ENCODE measurements at regions not wholly inside any gene's neighbourhood (a gene's known extent, or its start where the extent isn't known, plus 50 kb on each side); places are given as distances from the start of the nearest gene placed in this dataset.
"Not testable (repeated sequence)": the region's sequence is repeated elsewhere in the genome, so short reads cannot be mapped to it uniquely, and the experiment has no call there.

DNA sequence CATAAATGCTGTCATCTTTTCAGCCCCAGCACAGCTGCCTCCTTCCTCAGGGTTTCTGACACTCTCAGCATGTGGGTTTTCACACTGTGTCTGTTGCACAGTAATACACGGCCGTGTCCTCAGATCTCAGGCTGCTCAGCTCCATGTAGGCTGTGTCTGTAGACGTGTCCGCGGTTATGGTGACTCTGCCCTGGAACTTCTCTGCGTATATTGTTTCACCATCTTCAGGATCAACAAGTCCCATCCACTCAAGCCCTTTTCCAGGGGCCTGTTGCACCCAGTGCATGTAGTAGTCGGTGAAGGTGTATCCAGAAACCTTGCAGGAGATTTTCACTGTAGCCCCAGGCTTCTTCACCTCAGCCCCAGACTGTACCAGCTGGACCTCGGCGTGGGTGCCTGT, 1210.6 kb downstream of the TMEM121 start:
- TF ChIP-seq, protein P1, sequence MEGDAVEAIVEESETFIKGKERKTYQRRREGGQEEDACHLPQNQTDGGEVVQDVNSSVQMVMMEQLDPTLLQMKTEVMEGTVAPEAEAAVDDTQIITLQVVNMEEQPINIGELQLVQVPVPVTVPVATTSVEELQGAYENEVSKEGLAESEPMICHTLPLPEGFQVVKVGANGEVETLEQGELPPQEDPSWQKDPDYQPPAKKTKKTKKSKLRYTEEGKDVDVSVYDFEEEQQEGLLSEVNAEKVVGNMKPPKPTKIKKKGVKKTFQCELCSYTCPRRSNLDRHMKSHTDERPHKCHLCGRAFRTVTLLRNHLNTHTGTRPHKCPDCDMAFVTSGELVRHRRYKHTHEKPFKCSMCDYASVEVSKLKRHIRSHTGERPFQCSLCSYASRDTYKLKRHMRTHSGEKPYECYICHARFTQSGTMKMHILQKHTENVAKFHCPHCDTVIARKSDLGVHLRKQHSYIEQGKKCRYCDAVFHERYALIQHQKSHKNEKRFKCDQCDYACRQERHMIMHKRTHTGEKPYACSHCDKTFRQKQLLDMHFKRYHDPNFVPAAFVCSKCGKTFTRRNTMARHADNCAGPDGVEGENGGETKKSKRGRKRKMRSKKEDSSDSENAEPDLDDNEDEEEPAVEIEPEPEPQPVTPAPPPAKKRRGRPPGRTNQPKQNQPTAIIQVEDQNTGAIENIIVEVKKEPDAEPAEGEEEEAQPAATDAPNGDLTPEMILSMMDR (conservative IDR thresholded peaks at IDR 0.05; ENCODE audit: low read depth, low read length): no peak
- TF ChIP-seq EZH2 (IDR thresholded peaks at IDR 0.05; ENCODE audit: borderline replicate concordance, low read depth, low read length, poor library complexity, severe bottlenecking): no peak
- DNase-seq (ENCODE audit: low spot score): no peak
- H3K4me3 ChIP-seq (ENCODE audit: low read depth, low read length, poor library complexity, severe bottlenecking): no peak overlapping the region
- no peaks in the 10 kb centered on the region for H3K4me1 ChIP-seq (ENCODE audit: insufficient read depth, low read length, poor library complexity, severe bottlenecking)
- no peaks in the 10 kb centered on the region for H3K27me3 ChIP-seq (replicated peaks; ENCODE audit: insufficient read depth, low read depth, low read length, poor library complexity)
- POLR2A ChIA-PET (ENCODE audit: low non-redundant PET): no interaction called here
- CTCF ChIA-PET: no interaction called here
- no peaks in the 10 kb centered on the region for H3K9me3 ChIP-seq (ENCODE audit: low read depth, low read length, poor library complexity, severe bottlenecking)
- no peaks in the 10 kb centered on the region for H3K36me3 ChIP-seq (ENCODE audit: insufficient read depth, low read length, poor library complexity, severe bottlenecking)
- H3K27ac ChIP-seq (ENCODE audit: low read depth, low read length, poor library complexity, severe bottlenecking): no peak overlapping the region
- intact Hi-C loops (cut with micrococcal nuclease; ENCODE audit: unreplicated experiment): no loop called here
- BruUV-seq (replicated peaks): no TSS peak

DNA sequence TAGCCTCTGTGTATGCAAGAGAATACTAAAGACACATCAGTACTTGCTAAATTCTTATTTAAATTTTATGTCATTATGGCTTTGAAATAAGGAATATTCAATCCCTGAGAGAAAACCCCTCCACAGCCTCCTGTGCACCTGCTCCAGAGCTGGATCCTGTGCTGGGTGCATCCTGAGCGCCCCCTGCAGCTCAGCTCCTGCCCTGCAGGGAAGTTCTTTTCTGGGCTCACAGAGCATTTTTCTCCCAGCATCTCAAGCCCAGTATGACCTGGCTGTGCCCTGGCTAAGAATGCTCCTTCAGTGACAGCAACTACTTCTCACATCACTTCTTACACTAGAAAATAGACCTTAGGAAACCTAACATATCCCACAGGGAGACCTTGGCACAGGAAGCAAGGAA, 1211.7 kb downstream of the TMEM121 start:
- no TSS peak for BruUV-seq (replicated peaks)
- intact Hi-C loops (cut with micrococcal nuclease; ENCODE audit: unreplicated experiment): no loop called here

DNA sequence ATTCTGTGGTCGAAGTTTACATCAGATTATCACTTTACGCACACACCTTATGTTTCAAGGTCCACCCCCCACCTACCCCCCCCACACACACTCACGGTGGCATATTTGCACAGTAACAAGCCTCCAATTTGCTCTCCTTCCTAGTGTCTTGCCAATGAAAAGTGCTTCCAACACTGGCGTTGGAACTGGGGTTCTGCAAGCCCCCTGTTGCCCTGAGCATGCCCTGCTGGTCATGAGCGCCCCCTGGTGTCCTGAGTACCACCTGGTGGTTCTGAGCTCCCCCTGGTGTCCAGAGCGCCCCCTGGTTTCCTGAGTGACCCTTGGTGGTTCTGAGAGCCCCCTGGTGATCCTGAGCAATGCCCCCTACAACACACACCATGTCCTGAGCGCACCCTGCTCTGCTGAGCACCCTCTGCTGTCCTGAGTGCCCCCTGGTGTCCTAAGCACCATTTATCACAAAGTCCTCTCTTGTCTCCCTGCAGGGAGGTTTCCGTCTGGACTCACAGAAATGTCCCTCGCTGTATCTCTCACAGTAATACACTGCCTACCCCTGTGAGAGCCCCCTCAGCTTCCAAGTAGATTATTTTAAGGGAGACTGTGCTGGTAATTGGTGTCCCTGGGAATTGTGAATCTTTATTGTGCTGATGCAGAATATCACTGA, 1212.3 kb downstream of the TMEM121 start:
- H3K9me3 ChIP-seq (ENCODE audit: low read depth, low read length, poor library complexity, severe bottlenecking); H3K27me3 ChIP-seq (replicated peaks; ENCODE audit: insufficient read depth, low read depth, low read length, poor library complexity); H3K27ac ChIP-seq (ENCODE audit: low read depth, low read length, poor library complexity, severe bottlenecking); POLR2A ChIA-PET (ENCODE audit: low non-redundant PET); H3K4me1 ChIP-seq (ENCODE audit: insufficient read depth, low read length, poor library complexity, severe bottlenecking); BruUV-seq (replicated peaks); CTCF ChIA-PET; intact Hi-C loops (cut with micrococcal nuclease; ENCODE audit: unreplicated experiment); H3K4me3 ChIP-seq (ENCODE audit: low read depth, low read length, poor library complexity, severe bottlenecking); H3K36me3 ChIP-seq (ENCODE audit: insufficient read depth, low read length, poor library complexity, severe bottlenecking); DNase-seq (ENCODE audit: low spot score): not testable (repeated sequence)

More for the DNA sequence above, 1211.7 kb downstream of the TMEM121 start:
- Histone ChIP-seq H3K27me3 (replicated peaks; ENCODE audit: insufficient read depth, low read depth, low read length, poor library complexity) (no peaks in the 10 kb centered on the region), H3K9me3 (ENCODE audit: low read depth, low read length, poor library complexity, severe bottlenecking) (no peaks in the 10 kb centered on the region), H3K36me3 (ENCODE audit: insufficient read depth, low read length, poor library complexity, severe bottlenecking) (no peaks in the 10 kb centered on the region), H3K4me1 (ENCODE audit: insufficient read depth, low read length, poor library complexity, severe bottlenecking) (no peaks in the 10 kb centered on the region), H3K4me3 (ENCODE audit: low read depth, low read length, poor library complexity, severe bottlenecking) (no peak overlapping the region), H3K27ac (ENCODE audit: low read depth, low read length, poor library complexity, severe bottlenecking) (no peak overlapping the region)
- no peak for DNase-seq (ENCODE audit: low spot score)
- ChIA-PET POLR2A (ENCODE audit: low non-redundant PET) (no interaction called here), CTCF (no interaction called here)
- TF ChIP-seq, protein P1 (conservative IDR thresholded peaks at IDR 0.05; ENCODE audit: low read depth, low read length): no peak
- TF ChIP-seq EZH2 (IDR thresholded peaks at IDR 0.05; ENCODE audit: borderline replicate concordance, low read depth, low read length, poor library complexity, severe bottlenecking): no peak
